DND-41 (cell line): ENCODE measurements at regions not wholly inside any gene's neighbourhood (a gene's known extent, or its start where the extent isn't known, plus 50 kb on each side); places are given as distances from the start of the nearest gene placed in this dataset.

Source experiments
- ATAC-seq: fragments of 200-7000 bp; cut with Tn5 transposase; 3 replicates; pipeline ENCODE4 v1.9.1; 2021; ENCODE audit warnings: low read depth; ENCODE audit not compliant: insufficient read depth
- DNase-seq: peaks from one replicate; pipeline ENCODE4 v3.0.0-alpha.2; 2020
- H2AFZ ChIP-seq: 2 replicates; pipeline ENCODE4 v1.6.0; 2012; ENCODE audit warnings: low read depth, low read length
- H3K27ac ChIP-seq: 2 replicates; pipeline ENCODE4 v1.5.1; 2012; ENCODE audit warnings: low read length, inconsistent platforms
- H3K27me3 ChIP-seq: fragments of 200-600 bp; sonication (generic); 2 replicates; pipeline ENCODE4 v1.6.0; 2012; ENCODE audit warnings: low read length, mild to moderate bottlenecking, inconsistent platforms; ENCODE audit not compliant: insufficient read depth, poor library complexity
- H3K36me3 ChIP-seq: 2 replicates; pipeline ENCODE4 v1.5.1; 2012; ENCODE audit warnings: low read length, inconsistent platforms; ENCODE audit not compliant: insufficient read depth
- H3K4me1 ChIP-seq: 2 replicates; pipeline ENCODE4 v1.5.1; 2012; ENCODE audit warnings: mild to moderate bottlenecking, low read length; ENCODE audit not compliant: insufficient read depth
- H3K4me2 ChIP-seq: 2 replicates; pipeline ENCODE4 v1.6.0; 2012; ENCODE audit warnings: mild to moderate bottlenecking, moderate library complexity, low read length, inconsistent platforms; ENCODE audit not compliant: insufficient read depth
- H3K4me3 ChIP-seq, 2 experiments: fragments of 200-600 bp in 1 of 2; shearing (Covaris generic) in 1 of 2; 2 replicates each; pipeline ENCODE4 v1.5.1; 2012 to 2016; ENCODE audit warnings: inconsistent platforms in 2 of 2, low read length in 2 of 2, mild to moderate bottlenecking in 2 of 2, low read depth in 1 of 2, moderate library complexity in 1 of 2
- H3K79me2 ChIP-seq: 2 replicates; pipeline ENCODE4 v1.6.0; 2012; ENCODE audit warnings: low read length, inconsistent platforms; ENCODE audit not compliant: insufficient read depth
- H3K9ac ChIP-seq: 2 replicates; pipeline ENCODE4 v1.6.0; 2012; ENCODE audit warnings: low read depth, mild to moderate bottlenecking, inconsistent platforms, low read length, moderate library complexity
- H3K9me3 ChIP-seq: 2 replicates; pipeline ENCODE4 v1.5.1; 2012; ENCODE audit warnings: low read length, moderate library complexity, mild to moderate bottlenecking, inconsistent platforms; ENCODE audit not compliant: insufficient read depth, severe bottlenecking
- H4K20me1 ChIP-seq: 2 replicates; pipeline ENCODE4 v1.6.0; 2012; ENCODE audit warnings: low read length; ENCODE audit not compliant: insufficient read depth
- EZH2 ChIP-seq: IDR thresholded peaks from 3 replicates; pipeline ENCODE4 v1.6.1; 2012; ENCODE audit warnings: borderline replicate concordance, low read depth, mild to moderate bottlenecking, moderate library complexity, low read length, inconsistent platforms; ENCODE audit not compliant: severe bottlenecking
- TF ChIP-seq, protein P1 (sequence below): IDR thresholded peaks from 2 replicates; pipeline ENCODE4 v1.5.1; 2012; ENCODE audit warnings: borderline replicate concordance, low read length, moderate library complexity, mild to moderate bottlenecking; ENCODE audit not compliant: poor library complexity, severe bottlenecking; ENCODE audit errors: extremely low read depth

DNA sequence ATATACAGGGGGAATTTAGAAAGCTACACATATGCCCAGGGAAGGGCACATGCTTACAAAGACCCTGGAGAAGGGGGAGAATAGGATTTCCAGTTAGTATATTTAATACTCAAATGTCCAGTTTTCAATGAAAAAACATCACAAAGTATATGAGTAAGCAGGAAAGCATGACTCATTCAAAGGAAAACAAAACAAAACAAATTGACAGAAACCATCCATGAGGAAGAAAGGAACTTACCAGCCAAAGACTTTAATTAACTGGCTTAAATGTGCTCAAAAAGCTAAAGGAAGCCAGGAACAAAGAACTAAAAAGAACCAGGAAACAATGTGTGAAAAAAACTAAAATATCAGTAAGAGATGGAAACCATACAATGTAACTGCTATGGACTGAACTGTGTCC, 716.2 kb upstream of the ARGLU1 start:
- TF ChIP-seq, protein P1, sequence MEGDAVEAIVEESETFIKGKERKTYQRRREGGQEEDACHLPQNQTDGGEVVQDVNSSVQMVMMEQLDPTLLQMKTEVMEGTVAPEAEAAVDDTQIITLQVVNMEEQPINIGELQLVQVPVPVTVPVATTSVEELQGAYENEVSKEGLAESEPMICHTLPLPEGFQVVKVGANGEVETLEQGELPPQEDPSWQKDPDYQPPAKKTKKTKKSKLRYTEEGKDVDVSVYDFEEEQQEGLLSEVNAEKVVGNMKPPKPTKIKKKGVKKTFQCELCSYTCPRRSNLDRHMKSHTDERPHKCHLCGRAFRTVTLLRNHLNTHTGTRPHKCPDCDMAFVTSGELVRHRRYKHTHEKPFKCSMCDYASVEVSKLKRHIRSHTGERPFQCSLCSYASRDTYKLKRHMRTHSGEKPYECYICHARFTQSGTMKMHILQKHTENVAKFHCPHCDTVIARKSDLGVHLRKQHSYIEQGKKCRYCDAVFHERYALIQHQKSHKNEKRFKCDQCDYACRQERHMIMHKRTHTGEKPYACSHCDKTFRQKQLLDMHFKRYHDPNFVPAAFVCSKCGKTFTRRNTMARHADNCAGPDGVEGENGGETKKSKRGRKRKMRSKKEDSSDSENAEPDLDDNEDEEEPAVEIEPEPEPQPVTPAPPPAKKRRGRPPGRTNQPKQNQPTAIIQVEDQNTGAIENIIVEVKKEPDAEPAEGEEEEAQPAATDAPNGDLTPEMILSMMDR = no peak
- no peak for TF ChIP-seq EZH2
- ATAC-seq (no peak), DNase-seq (no peak)
- H3K79me2 ChIP-seq = no peaks in the 10 kb centered on the region
- no peak overlapping the region for H2AFZ ChIP-seq
- no peaks in the 10 kb centered on the region for H3K36me3 ChIP-seq
- no peaks in the 10 kb centered on the region for H3K9me3 ChIP-seq
- H3K4me2 ChIP-seq = no peak overlapping the region
- no peaks in the 10 kb centered on the region for H4K20me1 ChIP-seq
- H3K27ac ChIP-seq = no peak overlapping the region
- H3K4me1 ChIP-seq = no peaks in the 10 kb centered on the region
- H3K27me3 ChIP-seq = no peaks in the 10 kb centered on the region
- no peak overlapping the region for H3K4me3 ChIP-seq
- H3K9ac ChIP-seq = no peak overlapping the region

DNA sequence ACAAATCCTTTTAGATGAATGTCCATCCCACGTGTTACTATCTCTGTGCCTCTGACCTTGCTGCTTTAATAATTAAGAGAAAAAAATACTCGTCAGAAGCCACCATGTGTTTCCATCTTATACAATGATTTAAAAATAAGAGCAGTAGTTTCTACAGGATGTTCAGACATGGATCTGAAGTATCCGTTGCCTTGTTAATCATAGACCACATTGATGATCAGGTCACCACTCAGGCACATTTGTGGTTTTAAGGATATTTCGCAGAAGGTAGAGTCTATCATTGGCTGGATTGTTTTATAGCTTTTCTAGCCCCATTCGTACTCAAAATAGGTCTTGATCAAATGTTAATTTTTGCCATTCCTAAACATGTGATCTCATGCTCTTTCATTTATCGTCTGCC, 710.0 kb upstream of the ARGLU1 start:
- Histone ChIP-seq H3K9me3 (no peaks in the 10 kb centered on the region), H3K4me1 (no peaks in the 10 kb centered on the region), H3K27me3 (no peaks in the 10 kb centered on the region), H3K9ac (no peak overlapping the region), H2AFZ (no peak overlapping the region), H3K27ac (no peak overlapping the region), H4K20me1 (no peaks in the 10 kb centered on the region), H3K4me2 (no peak overlapping the region), H3K36me3 (no peaks in the 10 kb centered on the region), H3K79me2 (no peaks in the 10 kb centered on the region), H3K4me3 (no peak overlapping the region)
- no peak for TF ChIP-seq EZH2
- TF ChIP-seq, protein P1 = no peak
- ATAC-seq (no peak), DNase-seq (no peak)

DNA sequence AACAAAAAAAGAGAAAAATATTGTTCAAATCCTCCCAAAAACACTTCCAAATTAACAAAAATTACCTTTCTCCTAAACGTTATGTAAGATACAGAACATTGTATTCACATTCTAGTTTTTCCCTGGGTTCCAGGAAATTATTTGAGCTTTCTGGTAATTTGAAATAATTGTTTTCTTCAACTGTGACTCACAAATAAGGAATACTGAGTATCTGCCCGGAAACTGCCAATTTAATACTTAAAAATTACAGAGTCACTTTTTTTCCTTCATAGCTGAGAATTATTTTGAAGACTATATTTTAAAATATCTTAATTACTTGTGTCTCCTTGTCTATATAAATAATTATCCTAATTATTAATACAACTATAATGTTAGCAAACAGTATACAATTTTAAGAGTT, 709.0 kb upstream of the ARGLU1 start:
- Histone ChIP-seq H3K36me3 (no peaks in the 10 kb centered on the region), H3K79me2 (no peaks in the 10 kb centered on the region), H3K4me1 (no peaks in the 10 kb centered on the region), H3K27me3 (no peaks in the 10 kb centered on the region), H3K9me3 (no peaks in the 10 kb centered on the region), H3K4me3 (no peak overlapping the region), H3K27ac (no peak overlapping the region), H3K4me2 (no peak overlapping the region), H2AFZ (no peak overlapping the region), H3K9ac (no peak overlapping the region), H4K20me1 (no peaks in the 10 kb centered on the region)
- TF ChIP-seq, protein P1 = no peak
- TF ChIP-seq EZH2 = no peak
- DNase-seq = no peak
- no peak for ATAC-seq
